DND-41 (cell line): ENCODE measurements at regions not wholly inside any gene's neighbourhood (a gene's known extent, or its start where the extent isn't known, plus 50 kb on each side); places are given as distances from the start of the nearest gene placed in this dataset.

Source experiments
- ATAC-seq: fragments of 200-7000 bp; cut with Tn5 transposase; 3 replicates; pipeline ENCODE4 v1.9.1; 2021; ENCODE audit warnings: low read depth; ENCODE audit not compliant: insufficient read depth
- DNase-seq: peaks from one replicate; pipeline ENCODE4 v3.0.0-alpha.2; 2020
- H2AFZ ChIP-seq: 2 replicates; pipeline ENCODE4 v1.6.0; 2012; ENCODE audit warnings: low read depth, low read length
- H3K27ac ChIP-seq: 2 replicates; pipeline ENCODE4 v1.5.1; 2012; ENCODE audit warnings: low read length, inconsistent platforms
- H3K27me3 ChIP-seq: fragments of 200-600 bp; sonication (generic); 2 replicates; pipeline ENCODE4 v1.6.0; 2012; ENCODE audit warnings: low read length, mild to moderate bottlenecking, inconsistent platforms; ENCODE audit not compliant: insufficient read depth, poor library complexity
- H3K36me3 ChIP-seq: 2 replicates; pipeline ENCODE4 v1.5.1; 2012; ENCODE audit warnings: low read length, inconsistent platforms; ENCODE audit not compliant: insufficient read depth
- H3K4me1 ChIP-seq: 2 replicates; pipeline ENCODE4 v1.5.1; 2012; ENCODE audit warnings: mild to moderate bottlenecking, low read length; ENCODE audit not compliant: insufficient read depth
- H3K4me2 ChIP-seq: 2 replicates; pipeline ENCODE4 v1.6.0; 2012; ENCODE audit warnings: mild to moderate bottlenecking, moderate library complexity, low read length, inconsistent platforms; ENCODE audit not compliant: insufficient read depth
- H3K4me3 ChIP-seq, 2 experiments: fragments of 200-600 bp in 1 of 2; shearing (Covaris generic) in 1 of 2; 2 replicates each; pipeline ENCODE4 v1.5.1; 2012 to 2016; ENCODE audit warnings: inconsistent platforms in 2 of 2, low read length in 2 of 2, mild to moderate bottlenecking in 2 of 2, low read depth in 1 of 2, moderate library complexity in 1 of 2
- H3K79me2 ChIP-seq: 2 replicates; pipeline ENCODE4 v1.6.0; 2012; ENCODE audit warnings: low read length, inconsistent platforms; ENCODE audit not compliant: insufficient read depth
- H3K9ac ChIP-seq: 2 replicates; pipeline ENCODE4 v1.6.0; 2012; ENCODE audit warnings: low read depth, mild to moderate bottlenecking, inconsistent platforms, low read length, moderate library complexity
- H3K9me3 ChIP-seq: 2 replicates; pipeline ENCODE4 v1.5.1; 2012; ENCODE audit warnings: low read length, moderate library complexity, mild to moderate bottlenecking, inconsistent platforms; ENCODE audit not compliant: insufficient read depth, severe bottlenecking
- H4K20me1 ChIP-seq: 2 replicates; pipeline ENCODE4 v1.6.0; 2012; ENCODE audit warnings: low read length; ENCODE audit not compliant: insufficient read depth
- EZH2 ChIP-seq: IDR thresholded peaks from 3 replicates; pipeline ENCODE4 v1.6.1; 2012; ENCODE audit warnings: borderline replicate concordance, low read depth, mild to moderate bottlenecking, moderate library complexity, low read length, inconsistent platforms; ENCODE audit not compliant: severe bottlenecking
- TF ChIP-seq, protein P1 (sequence below): IDR thresholded peaks from 2 replicates; pipeline ENCODE4 v1.5.1; 2012; ENCODE audit warnings: borderline replicate concordance, low read length, moderate library complexity, mild to moderate bottlenecking; ENCODE audit not compliant: poor library complexity, severe bottlenecking; ENCODE audit errors: extremely low read depth

DNA sequence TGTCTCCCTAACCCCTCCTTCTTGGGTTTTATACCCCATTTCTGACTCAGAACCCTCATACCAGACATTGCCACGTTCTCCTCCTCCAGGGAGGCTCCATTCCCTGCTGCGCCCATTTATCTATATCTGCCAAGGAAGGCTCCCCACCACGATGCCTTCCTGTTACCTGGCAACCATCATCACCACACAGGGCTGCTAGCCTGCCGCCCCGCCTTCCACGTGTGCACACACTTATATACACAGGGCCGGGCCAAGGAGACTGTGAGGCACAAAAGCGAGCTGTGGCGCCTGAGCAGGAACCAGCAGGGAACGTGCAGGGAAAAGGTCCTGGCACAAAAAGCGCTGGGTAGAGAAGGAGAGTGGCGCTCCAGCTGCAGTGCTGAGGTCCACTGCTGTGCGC is 261.8 kb downstream of the CBLN1 start:
- H3K27ac ChIP-seq = no peak overlapping the region
- H3K4me1 ChIP-seq = no peaks in the 10 kb centered on the region
- DNase-seq = no peak
- H3K4me2 ChIP-seq = no peak overlapping the region
- H3K9ac ChIP-seq = no peak overlapping the region
- H2AFZ ChIP-seq = no peak overlapping the region
- H3K27me3 ChIP-seq = no peaks in the 10 kb centered on the region
- no peak overlapping the region for H3K4me3 ChIP-seq
- TF ChIP-seq, protein P1, sequence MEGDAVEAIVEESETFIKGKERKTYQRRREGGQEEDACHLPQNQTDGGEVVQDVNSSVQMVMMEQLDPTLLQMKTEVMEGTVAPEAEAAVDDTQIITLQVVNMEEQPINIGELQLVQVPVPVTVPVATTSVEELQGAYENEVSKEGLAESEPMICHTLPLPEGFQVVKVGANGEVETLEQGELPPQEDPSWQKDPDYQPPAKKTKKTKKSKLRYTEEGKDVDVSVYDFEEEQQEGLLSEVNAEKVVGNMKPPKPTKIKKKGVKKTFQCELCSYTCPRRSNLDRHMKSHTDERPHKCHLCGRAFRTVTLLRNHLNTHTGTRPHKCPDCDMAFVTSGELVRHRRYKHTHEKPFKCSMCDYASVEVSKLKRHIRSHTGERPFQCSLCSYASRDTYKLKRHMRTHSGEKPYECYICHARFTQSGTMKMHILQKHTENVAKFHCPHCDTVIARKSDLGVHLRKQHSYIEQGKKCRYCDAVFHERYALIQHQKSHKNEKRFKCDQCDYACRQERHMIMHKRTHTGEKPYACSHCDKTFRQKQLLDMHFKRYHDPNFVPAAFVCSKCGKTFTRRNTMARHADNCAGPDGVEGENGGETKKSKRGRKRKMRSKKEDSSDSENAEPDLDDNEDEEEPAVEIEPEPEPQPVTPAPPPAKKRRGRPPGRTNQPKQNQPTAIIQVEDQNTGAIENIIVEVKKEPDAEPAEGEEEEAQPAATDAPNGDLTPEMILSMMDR = no peak
- TF ChIP-seq EZH2 = no peak
- H3K79me2 ChIP-seq = no peaks in the 10 kb centered on the region
- no peaks in the 10 kb centered on the region for H4K20me1 ChIP-seq
- H3K36me3 ChIP-seq = no peaks in the 10 kb centered on the region
- no peak for ATAC-seq
- H3K9me3 ChIP-seq = no peaks in the 10 kb centered on the region

DNA sequence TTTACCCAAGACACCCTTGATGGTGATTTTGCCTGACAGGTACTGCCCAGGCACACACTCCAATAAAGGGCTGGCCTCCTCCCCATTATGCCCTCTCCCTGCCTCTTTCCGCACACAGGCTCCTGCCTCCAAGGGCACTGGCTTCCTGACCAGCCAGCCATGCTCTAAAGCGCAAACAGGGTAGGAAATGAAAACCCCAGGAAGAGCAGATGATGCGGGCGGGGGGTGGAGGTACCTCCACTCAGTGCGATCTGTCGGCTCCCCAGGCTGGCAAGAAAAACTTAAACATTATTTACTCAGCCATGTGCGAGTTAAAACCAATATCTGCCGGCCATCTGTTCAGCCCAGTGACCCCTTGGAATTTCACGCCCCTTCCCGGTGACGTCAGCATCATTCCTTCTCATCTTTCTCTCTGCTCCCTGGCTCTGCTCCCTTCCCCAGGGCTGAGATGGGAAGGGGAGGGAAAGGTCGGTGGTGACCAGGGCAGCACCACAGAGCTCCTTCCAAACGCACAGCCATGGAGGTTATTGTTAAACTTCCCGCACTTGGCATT is 262.5 kb downstream of the CBLN1 start:
- Histone ChIP-seq H4K20me1 (no peaks in the 10 kb centered on the region), H3K36me3 (no peaks in the 10 kb centered on the region), H3K79me2 (no peaks in the 10 kb centered on the region), H3K9me3 (no peaks in the 10 kb centered on the region), H3K27ac (no peak overlapping the region), H3K27me3 (no peaks in the 10 kb centered on the region), H3K4me1 (no peaks in the 10 kb centered on the region), H3K4me3 (no peak overlapping the region), H2AFZ (no peak overlapping the region), H3K4me2 (no peak overlapping the region), H3K9ac (no peak overlapping the region)
- ATAC-seq (no peak), DNase-seq (no peak)
- TF ChIP-seq, protein P1 = no peak
- no peak for TF ChIP-seq EZH2

DNA sequence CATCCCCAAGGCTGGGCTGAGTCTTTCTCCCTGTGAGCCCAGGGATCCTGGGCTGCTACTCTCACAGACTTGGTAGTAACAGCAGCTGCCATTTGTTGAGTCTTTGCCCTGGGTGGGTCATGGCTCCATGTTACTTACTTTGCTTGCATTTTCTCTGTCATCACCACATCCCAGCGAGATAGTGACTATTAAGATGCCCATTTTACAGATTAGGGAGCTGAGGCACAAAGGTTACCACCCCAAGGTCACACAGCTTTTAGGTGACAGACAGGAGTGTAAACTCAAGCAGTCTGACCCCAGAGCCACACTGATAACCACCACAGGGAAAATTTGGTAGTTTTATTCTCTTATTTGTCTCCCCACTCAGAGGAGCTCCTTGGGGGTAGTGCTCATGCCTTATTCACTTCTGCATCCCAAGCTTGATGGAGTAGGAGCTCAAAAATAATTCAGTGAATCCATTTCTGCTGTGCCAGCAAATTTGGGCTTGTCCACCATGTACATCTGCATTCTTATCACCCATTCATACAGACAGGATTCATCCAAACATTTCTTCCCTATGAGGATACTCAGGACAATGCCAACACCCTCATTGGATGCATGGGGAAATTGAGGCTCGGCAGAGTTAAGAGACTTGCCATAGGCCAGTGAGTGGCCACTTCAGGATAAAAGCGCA is 263.2 kb downstream of the CBLN1 start:
- no peak overlapping the region for H3K4me2 ChIP-seq
- DNase-seq (no peak), ATAC-seq (no peak)
- no peaks in the 10 kb centered on the region for H3K36me3 ChIP-seq
- no peak overlapping the region for H3K27ac ChIP-seq
- H2AFZ ChIP-seq = no peak overlapping the region
- H3K9ac ChIP-seq = no peak overlapping the region
- H3K4me1 ChIP-seq = no peaks in the 10 kb centered on the region
- no peak overlapping the region for H3K4me3 ChIP-seq
- no peaks in the 10 kb centered on the region for H3K27me3 ChIP-seq
- H4K20me1 ChIP-seq = no peaks in the 10 kb centered on the region
- H3K9me3 ChIP-seq = no peaks in the 10 kb centered on the region
- TF ChIP-seq, protein P1 = no peak
- no peak for TF ChIP-seq EZH2
- H3K79me2 ChIP-seq = no peaks in the 10 kb centered on the region
